ENCODE measurements at regions not wholly inside any gene's neighbourhood (a gene's known extent, or its start where the extent isn't known, plus 50 kb on each side); places are given as distances from the start of the nearest gene placed in this dataset. TPM values are rescaled to one million over a fixed set of nuclear protein-coding genes. Genes with fewer than 3 reads are reported as not detected.

DNA sequence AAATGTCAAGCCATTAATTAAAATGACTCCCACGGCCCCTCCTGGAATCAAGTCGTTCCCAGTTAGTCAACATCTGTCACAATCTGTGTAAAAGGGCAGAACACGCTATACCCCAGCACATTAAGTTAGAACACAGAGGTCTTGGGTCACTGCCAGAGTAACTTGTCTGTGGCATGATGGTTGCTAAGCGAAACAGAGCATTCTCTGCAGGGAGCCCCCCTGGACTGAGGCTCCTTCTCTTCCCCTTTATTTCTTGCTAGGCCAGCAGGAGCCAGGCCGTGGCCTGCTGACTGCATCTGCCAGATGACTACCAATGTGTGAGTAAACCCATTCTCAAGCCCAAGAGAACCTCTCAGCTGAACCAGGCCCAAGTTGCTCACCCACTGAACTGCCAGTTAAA, 51.9 kb upstream of the ZBED3 start:
- CTCF ChIA-PET = interaction anchor here (1.3 to 2.6 kb wide), 2 partner anchors 9 to 353 kb away, joined by 3 to 9 read pairs; partner anchors contain the start of gene WDR41
- no peak for DNase-seq (ENCODE audit: low read depth, low spot score)
- no peak overlapping the region for H3K4me3 ChIP-seq (ENCODE audit: low read depth, low read length)
- TF ChIP-seq, protein P1, sequence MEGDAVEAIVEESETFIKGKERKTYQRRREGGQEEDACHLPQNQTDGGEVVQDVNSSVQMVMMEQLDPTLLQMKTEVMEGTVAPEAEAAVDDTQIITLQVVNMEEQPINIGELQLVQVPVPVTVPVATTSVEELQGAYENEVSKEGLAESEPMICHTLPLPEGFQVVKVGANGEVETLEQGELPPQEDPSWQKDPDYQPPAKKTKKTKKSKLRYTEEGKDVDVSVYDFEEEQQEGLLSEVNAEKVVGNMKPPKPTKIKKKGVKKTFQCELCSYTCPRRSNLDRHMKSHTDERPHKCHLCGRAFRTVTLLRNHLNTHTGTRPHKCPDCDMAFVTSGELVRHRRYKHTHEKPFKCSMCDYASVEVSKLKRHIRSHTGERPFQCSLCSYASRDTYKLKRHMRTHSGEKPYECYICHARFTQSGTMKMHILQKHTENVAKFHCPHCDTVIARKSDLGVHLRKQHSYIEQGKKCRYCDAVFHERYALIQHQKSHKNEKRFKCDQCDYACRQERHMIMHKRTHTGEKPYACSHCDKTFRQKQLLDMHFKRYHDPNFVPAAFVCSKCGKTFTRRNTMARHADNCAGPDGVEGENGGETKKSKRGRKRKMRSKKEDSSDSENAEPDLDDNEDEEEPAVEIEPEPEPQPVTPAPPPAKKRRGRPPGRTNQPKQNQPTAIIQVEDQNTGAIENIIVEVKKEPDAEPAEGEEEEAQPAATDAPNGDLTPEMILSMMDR (IDR thresholded peaks at IDR 0.05; ENCODE audit: low read depth, low read length) = no peak
- H3K9me3 ChIP-seq (ENCODE audit: control insufficient read depth, insufficient read depth, low read length) = no peaks in the 10 kb centered on the region
- POLR2A ChIA-PET = no interaction called here
- no peak overlapping the region for H3K27ac ChIP-seq (ENCODE audit: low read depth, low read length)
- peaks cover 13% of the 10 kb centered on the region for H3K27me3 ChIP-seq (ENCODE audit: control insufficient read depth, insufficient read depth, low read length)

Small RNAs in the stretch of these regions (small RNA-seq; reads per million reads assigned to genes)
- gene HMGB1P35 (ENCODE audit: insufficient read length, low read depth) = not detected
